ENCODE measurements at regions not wholly inside any gene's neighbourhood (a gene's known extent, or its start where the extent isn't known, plus 50 kb on each side); places are given as distances from the start of the nearest gene placed in this dataset.

GRCh38 chr7:12905671-12906070, 218.2 kb downstream of the ARL4A start:
- no peak for TF ChIP-seq EP300 (IDR thresholded peaks at IDR 0.05)
- no peak for TF ChIP-seq POLR2A (IDR thresholded peaks at IDR 0.05)

Data from sigmoid colon (tissue), 4 donors.